Upper lobe of left lung (tissue), 4 donors: ENCODE measurements at regions not wholly inside any gene's neighbourhood (a gene's known extent, or its start where the extent isn't known, plus 50 kb on each side); places are given as distances from the start of the nearest gene placed in this dataset.

ENCODE experiments used
- POLR2A ChIP-seq, 4 donors: fragments of 450-650 bp; IDR thresholded peaks; one replicate each; pipeline ENCODE4 v1.5.1; 2016 to 2017; ENCODE audit warnings: antibody characterized with exemption in 4 of 4, mild to moderate bottlenecking in 2 of 4
- TF ChIP-seq, protein P1 (sequence below), 6 experiments: fragments of 450-650 bp in 4 of 6; fragments of 200-600 bp in 2 of 6; sonication (generic) in 2 of 6; IDR thresholded peaks; one replicate each; pipeline ENCODE4 v1.5.1; 2016 to 2019; ENCODE audit warnings: antibody characterized with exemption in 6 of 6

DNA sequence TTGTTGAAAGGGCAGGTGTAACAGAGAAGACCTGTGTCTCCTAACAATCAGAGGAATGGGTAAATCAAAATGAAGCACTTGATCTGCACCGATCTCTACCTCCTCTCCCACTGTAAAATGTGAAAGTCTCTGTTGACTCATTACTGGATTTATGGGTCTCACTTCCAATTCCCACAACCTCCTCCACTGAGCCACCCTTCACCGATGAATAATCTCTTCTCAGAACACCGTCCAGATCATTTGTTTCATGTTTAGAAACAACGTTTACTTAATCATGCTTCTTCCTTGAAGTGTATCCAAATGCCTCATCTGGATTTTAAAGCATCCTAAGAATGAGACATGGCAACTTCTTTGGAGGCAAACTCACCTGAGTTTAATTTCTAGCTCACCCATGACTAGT, 643.6 kb downstream of the ETS1 start:
- TF ChIP-seq POLR2A (IDR thresholded peaks at IDR 0.05) = no peak
- TF ChIP-seq, protein P1, sequence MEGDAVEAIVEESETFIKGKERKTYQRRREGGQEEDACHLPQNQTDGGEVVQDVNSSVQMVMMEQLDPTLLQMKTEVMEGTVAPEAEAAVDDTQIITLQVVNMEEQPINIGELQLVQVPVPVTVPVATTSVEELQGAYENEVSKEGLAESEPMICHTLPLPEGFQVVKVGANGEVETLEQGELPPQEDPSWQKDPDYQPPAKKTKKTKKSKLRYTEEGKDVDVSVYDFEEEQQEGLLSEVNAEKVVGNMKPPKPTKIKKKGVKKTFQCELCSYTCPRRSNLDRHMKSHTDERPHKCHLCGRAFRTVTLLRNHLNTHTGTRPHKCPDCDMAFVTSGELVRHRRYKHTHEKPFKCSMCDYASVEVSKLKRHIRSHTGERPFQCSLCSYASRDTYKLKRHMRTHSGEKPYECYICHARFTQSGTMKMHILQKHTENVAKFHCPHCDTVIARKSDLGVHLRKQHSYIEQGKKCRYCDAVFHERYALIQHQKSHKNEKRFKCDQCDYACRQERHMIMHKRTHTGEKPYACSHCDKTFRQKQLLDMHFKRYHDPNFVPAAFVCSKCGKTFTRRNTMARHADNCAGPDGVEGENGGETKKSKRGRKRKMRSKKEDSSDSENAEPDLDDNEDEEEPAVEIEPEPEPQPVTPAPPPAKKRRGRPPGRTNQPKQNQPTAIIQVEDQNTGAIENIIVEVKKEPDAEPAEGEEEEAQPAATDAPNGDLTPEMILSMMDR (IDR thresholded peaks at IDR 0.05) = no peak
